ENCODE measurements at regions not wholly inside any gene's neighbourhood (a gene's known extent, or its start where the extent isn't known, plus 50 kb on each side); places are given as distances from the start of the nearest gene placed in this dataset.

GRCh38 chr10:118108194-118109026, 61.7 kb upstream of the RAB11FIP2 start:
- Histone ChIP-seq H3K4me3 (no peak overlapping the region), H3K27ac (no peak overlapping the region)
- no peak for DNase-seq (ENCODE audit: low spot score)
- TF ChIP-seq, protein P1, sequence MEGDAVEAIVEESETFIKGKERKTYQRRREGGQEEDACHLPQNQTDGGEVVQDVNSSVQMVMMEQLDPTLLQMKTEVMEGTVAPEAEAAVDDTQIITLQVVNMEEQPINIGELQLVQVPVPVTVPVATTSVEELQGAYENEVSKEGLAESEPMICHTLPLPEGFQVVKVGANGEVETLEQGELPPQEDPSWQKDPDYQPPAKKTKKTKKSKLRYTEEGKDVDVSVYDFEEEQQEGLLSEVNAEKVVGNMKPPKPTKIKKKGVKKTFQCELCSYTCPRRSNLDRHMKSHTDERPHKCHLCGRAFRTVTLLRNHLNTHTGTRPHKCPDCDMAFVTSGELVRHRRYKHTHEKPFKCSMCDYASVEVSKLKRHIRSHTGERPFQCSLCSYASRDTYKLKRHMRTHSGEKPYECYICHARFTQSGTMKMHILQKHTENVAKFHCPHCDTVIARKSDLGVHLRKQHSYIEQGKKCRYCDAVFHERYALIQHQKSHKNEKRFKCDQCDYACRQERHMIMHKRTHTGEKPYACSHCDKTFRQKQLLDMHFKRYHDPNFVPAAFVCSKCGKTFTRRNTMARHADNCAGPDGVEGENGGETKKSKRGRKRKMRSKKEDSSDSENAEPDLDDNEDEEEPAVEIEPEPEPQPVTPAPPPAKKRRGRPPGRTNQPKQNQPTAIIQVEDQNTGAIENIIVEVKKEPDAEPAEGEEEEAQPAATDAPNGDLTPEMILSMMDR (IDR thresholded peaks at IDR 0.05) = no peak

GRCh38 chr10:118107541-118107940, 60.8 kb upstream of the RAB11FIP2 start:
- Histone ChIP-seq H3K4me3 (no peak overlapping the region), H3K27ac (no peak overlapping the region)
- TF ChIP-seq, protein P1 (IDR thresholded peaks at IDR 0.05) = no peak
- DNase-seq (ENCODE audit: low spot score) = no peak

DNA sequence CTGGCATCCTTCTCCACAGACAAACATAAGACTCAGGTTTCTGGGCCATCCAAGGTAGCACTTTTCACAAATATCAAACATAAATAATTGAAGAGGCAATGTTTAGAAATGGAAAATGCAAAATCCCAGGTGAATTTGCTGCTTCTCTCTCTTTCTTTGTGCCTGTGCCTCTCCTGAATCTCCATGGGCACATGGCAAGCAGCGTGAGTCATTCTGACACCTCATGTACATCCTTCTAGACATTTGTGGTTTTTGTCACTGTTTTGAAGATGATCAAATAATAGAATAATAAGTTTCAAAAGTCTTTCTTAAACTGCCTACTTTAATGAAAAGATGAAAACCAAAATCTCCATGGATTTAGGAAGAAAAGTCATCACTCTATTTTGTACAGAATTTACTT, 60.3 kb upstream of the RAB11FIP2 start:
- no peak overlapping the region for H3K27ac ChIP-seq
- no peak overlapping the region for H3K4me3 ChIP-seq
- no peak for DNase-seq (ENCODE audit: low spot score)
- TF ChIP-seq, protein P1 (IDR thresholded peaks at IDR 0.05) = no peak

- TF ChIP-seq, protein P1 (IDR thresholded peaks at IDR 0.05) = no peak
- DNase-seq (ENCODE audit: low spot score) = no peak
- no peak overlapping the region for H3K27ac ChIP-seq
- H3K4me3 ChIP-seq = no peak overlapping the region
These were observed 59.7 kb upstream of the RAB11FIP2 start for GRCh38 chr10:118106426-118106825.

- TF ChIP-seq, protein P1 (IDR thresholded peaks at IDR 0.05) = no peak
- Histone ChIP-seq H3K4me3 (no peak overlapping the region), H3K27ac (no peak overlapping the region)
- no peak for DNase-seq (ENCODE audit: low spot score)
These were observed 55.4 kb upstream of the RAB11FIP2 start for GRCh38 chr10:118102121-118102520.

GRCh38 chr10:118101501-118101900, 54.8 kb upstream of the RAB11FIP2 start:
- TF ChIP-seq, protein P1 (IDR thresholded peaks at IDR 0.05) = no peak
- Histone ChIP-seq H3K27ac (no peak overlapping the region), H3K4me3 (no peak overlapping the region)
- no peak for DNase-seq (ENCODE audit: low spot score)
